ENCODE measurements at regions not wholly inside any gene's neighbourhood (a gene's known extent, or its start where the extent isn't known, plus 50 kb on each side); places are given as distances from the start of the nearest gene placed in this dataset.

- intact Hi-C loops (cut with micrococcal nuclease): no loop called here
Observed at GRCh38 chr9:84125046-84125445, 144.4 kb downstream of the RMI1 start.

DNA sequence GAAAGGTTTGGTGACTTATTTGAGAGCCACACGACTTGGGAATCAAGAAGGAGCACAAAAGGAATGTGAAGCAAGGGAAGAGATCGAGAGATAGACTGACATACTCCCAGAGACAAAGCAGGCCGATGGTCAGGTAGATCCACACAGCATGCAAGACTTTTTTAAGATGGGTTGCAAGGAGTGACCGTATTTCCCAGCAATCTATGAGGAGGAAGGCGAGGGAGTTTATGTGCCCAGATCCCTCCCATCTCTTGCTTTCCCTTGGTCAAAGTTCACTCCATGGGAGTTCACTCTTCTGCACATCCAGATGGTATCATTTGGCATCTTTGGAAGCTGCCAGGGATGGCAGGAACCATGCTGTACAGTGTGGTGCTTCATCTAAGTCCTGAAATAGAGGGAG is 148.9 kb downstream of the RMI1 start:
- intact Hi-C loops (cut with micrococcal nuclease): no loop called here

- intact Hi-C loops (cut with micrococcal nuclease): no loop called here
Observed at GRCh38 chr9:84136119-84136868, 155.7 kb downstream of the RMI1 start.

DNA sequence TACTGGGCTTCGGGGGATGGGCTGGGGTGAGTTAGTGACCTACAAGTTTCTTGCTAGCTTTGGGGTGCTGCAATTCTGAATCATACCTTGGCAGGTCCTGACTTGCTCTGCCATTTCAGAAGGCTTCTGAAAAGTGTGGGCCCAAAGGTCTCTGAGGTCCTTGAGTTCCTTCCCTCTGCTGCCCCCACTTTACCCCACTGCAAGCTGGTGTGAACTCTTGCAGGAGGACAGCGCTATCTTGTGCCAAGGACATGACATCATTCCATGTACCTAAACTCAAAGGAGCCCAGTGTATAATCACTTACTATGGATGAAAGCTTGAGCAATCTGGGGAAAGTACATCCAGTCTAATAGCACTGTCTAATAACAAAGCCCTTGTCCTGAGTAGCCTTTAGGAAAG is 157.4 kb downstream of the RMI1 start:
- intact Hi-C loops (cut with micrococcal nuclease): no loop called here

- intact Hi-C loops (cut with micrococcal nuclease): no loop called here
Observed at GRCh38 chr9:84138541-84138940, 157.9 kb downstream of the RMI1 start.

DNA sequence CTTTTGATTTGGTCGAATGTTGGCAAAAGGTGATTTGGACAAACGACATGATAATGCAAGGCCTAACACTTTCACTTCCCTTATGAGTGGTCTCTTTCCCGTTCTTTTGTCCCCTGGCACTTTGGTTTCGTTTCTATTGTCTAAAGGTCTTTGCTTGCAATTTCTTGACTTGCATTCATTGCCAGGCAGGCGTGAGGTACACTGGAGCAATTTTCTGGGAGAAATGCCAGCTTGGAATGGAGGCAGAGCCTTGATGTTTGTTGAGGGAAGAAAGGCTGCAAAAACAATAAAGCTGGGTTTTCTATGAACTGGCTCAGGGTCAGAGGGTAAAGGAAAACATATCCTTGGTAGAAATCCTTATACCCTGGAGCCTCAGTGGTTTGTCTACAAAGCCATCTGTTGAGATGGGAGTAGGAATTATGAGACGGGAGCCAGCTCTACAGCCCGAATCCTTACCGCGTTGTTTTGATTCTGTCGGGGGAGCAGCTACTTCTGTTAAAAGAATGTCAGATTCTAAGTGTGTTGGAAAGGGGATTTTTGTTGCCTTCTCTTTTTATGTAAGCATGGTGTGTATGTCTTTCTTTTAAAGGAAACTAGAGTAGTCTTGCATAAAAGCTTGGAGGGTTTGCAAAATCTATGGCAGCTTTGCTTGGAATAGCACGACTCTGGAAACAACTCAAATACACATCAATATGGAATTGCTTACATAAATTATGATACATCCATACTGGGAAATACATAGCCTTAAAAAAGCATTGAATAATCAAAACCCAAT is 158.9 kb downstream of the RMI1 start:
- intact Hi-C loops (cut with micrococcal nuclease): no loop called here

DNA sequence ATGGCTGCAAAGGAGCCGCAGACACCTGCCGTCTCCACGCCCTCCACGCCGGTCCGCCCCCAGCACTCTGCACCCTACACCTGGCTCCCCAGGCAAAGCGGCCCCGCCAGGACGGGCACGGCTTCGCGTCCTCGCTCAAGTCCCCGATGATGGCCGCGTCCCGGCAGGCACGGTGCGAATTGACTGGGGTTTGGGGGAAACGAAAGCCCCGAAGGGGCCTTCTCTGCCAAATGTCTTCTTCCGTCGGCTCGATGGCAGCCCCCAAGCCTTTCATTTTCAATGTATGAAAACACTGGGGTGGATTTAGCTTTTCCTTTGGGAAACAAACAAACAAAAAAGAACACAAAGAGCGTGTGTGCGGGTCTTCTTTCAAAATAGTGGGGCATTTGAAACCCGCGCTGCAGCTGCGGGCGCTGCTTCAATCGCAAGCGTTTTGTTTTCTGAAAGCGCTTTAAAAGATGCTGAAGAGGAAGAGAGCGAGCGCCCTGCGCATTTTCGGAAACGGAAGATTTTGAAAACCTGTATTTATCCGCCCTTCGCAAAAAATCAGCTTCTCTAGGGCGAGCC is 160.0 kb downstream of the RMI1 start:
- intact Hi-C loops (cut with micrococcal nuclease): no loop called here

GRCh38 chr9:84141741-84142370 is 161.3 kb downstream of the RMI1 start:
- intact Hi-C loops (cut with micrococcal nuclease): no loop called here

DNA sequence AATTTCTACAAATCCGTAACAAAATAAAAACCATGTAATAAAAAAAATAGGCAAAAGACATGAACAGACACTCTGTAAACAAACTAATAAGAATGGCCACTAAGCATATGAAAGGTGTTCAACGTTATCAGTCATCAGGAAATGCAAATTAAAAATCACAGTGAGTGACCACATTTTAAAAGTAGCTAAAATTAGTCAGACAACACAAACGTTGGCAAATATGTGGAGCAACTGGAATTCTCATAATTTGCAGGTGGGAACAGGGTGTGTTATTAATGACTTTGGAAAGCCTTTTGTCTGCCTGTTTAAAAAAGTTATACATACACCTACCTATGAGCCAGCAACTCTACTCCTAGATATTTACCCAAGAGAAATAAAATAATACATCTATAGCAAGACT is 164.4 kb downstream of the RMI1 start:
- intact Hi-C loops (cut with micrococcal nuclease): no loop called here

DNA sequence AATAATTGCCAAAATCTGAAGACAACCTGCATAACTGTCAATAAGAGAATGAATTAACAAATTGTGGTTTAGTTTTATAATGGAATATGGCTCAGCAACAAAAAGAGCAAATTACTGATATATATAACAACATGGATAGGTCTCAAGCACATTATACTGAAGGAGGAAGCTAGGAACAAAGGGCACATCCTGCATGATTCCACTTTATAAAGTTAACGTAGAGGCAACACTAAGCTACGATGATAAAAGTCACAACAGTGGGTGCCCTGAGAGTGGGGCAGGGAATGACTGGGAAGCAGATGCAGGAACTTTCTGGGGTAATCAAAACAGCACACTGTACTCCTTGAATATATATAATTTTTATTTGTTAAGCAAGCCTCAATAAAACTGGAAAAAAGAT is 165.2 kb downstream of the RMI1 start:
- intact Hi-C loops (cut with micrococcal nuclease): no loop called here

DNA sequence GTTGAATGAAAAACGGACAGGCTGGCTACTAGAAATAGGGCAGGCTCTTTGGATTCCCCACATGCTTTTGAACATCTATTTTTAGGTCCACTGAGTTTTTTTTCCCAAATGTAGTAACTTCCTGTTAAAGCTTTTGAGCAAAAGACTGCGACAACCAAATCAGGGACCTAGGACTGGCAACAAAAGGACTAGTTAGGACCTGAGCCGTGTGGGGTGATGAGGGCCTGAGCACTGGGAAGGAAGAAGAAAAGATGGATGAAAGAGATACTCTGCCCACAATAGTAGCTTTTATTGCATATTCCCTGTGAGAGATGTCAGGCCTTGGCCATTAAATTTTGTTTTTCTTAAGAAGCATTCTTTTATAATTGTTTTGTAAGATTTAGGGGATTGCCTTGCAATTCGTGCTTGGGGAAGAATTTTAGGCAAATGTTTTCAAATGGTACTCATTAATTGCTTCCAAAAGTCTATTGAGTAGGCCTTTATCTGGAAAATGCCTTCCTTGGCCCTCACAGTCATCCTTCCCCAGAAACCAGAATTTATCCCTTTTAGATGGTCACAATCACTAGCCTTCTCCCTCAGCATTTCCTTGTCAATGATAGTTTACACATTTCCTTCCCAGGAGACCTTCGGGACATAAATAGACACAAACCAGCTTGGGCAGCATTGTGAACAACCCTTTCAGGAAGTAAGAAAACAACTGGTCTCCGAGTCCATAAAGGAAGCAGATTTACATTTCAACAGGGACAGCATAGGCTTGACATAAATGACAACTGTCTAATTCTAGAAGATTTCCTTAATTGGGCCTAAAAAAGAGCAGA is 166.5 kb downstream of the RMI1 start:
- intact Hi-C loops (cut with micrococcal nuclease): no loop called here

DNA sequence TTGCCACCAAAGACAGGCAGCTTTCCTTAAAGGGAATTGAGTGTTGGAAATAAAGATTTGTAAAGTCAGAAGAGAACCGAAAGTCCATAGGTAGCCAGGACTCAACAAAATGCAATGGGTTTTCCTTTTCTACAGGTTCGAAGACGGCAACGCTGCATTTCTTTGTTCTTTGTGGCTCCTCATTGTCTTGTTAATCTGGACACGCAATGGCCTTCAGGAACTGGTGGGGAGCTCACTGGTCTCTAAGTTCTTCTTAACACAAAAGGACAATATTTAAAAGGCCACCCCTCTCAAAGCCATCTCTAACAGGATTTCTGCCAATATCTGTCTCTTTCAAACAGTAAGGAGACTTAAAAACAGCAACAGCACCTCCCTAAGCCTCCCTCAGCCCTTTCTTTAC is 170.6 kb downstream of the RMI1 start:
- intact Hi-C loops (cut with micrococcal nuclease): no loop called here

DNA sequence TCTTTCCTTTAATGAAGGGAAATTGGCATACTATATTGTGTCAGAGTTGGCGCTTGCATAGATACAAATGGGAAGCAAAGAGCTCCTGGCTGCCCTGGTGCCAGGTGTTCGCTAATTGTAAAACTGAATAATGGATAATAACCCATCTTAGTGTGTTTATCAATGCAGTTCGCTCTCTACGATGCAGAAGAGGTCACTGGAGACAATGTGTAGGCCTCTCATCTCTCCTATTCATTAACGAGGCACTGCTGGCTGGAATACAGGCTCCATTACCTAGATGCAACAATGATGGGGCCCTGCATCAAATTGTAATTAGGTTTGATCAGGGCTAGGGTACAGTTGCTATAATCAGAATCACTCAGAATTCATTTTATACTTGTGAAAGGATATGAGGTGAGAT is 171.0 kb downstream of the RMI1 start:
- intact Hi-C loops (cut with micrococcal nuclease): no loop called here

DNA sequence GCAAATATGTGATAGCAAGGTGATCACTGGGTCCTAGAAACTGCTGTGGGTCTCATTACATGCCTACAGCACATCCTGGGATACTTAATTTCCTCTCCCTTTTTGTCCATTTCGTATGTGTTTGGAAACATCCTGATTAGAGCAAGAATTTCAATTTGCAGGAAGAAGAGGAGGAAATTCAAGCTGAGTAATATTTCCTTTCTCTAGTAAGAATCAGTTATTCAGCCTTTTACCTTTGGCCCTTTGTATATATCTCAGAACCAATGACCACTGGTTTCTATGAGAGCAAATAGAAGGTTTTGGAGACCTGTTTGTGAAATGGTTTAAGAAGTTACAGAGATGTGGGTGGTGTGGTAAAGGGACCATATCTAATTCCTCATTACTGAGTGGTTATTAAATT is 171.6 kb downstream of the RMI1 start:
- intact Hi-C loops (cut with micrococcal nuclease): no loop called here

- intact Hi-C loops (cut with micrococcal nuclease): no loop called here
Observed at GRCh38 chr9:84153885-84154284, 173.3 kb downstream of the RMI1 start.

- intact Hi-C loops (cut with micrococcal nuclease): no loop called here
Observed at GRCh38 chr9:84154320-84154719, 173.7 kb downstream of the RMI1 start.

GRCh38 chr9:84163052-84163650 is 177.4 kb downstream of the SLC28A3 start:
- intact Hi-C loops (cut with micrococcal nuclease): no loop called here

GRCh38 chr9:84166891-84167290 is 173.7 kb downstream of the SLC28A3 start:
- intact Hi-C loops (cut with micrococcal nuclease): no loop called here

- intact Hi-C loops (cut with micrococcal nuclease): no loop called here
Observed at GRCh38 chr9:84169240-84169639, 171.3 kb downstream of the SLC28A3 start.

DNA sequence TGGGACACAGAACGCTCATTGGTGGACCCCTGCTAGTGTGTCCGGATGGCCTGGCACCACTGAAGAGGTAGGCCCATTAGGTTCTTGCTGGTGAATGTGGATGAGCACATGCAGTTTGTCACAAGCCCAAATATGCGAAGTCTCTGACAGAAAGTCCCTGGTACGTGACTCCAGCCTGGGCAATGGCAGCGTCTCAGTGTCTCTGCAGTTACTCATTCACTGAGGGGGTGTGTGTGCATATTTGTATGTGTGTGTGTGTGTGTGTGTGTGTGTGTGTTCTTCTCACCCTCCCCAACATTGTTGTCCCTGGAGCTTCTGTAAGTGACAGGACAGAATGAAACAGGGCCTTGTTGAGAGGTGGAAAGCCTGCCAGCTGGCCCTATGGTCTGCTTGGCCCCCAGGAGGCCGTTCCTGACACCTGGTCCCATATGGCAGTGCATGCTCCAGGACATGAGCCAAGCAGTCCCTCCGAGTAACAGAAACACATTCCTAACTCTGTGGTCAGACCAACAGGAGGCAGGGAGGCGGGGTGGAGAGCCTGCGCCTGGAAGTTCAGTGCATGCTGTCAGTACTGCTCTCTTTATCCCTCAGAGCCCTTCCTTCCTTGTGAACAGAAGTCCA is 169.9 kb downstream of the SLC28A3 start:
- intact Hi-C loops (cut with micrococcal nuclease): loop anchor here (5.0 kb wide), 2 partner anchors 147 to 188 kb away; partner anchors contain the start of genes HNRNPK and RMI1

Data from T-helper 2 cell treated with Interferon-gamma antibody and Interleukin-4, amounts not matched to agents 100 ng/mL and 5 ng/mL, for 36 hours (primary cell).